GM12892 (cell line): ENCODE measurements at regions not wholly inside any gene's neighbourhood (a gene's known extent, or its start where the extent isn't known, plus 50 kb on each side); places are given as distances from the start of the nearest gene placed in this dataset.

Source experiments
- POLR2A ChIP-seq: IDR thresholded peaks from 2 replicates; pipeline ENCODE4 v1.6.1; 2011; ENCODE audit warnings: low read depth, low read length, control low read depth
- POLR2AphosphoS5 ChIP-seq: IDR thresholded peaks from 2 replicates; pipeline ENCODE4 v1.6.1; 2011; ENCODE audit warnings: low read depth, low read length, control low read depth
- TAF1 ChIP-seq: IDR thresholded peaks from 2 replicates; pipeline ENCODE4 v1.6.1; 2011; ENCODE audit warnings: low read depth, mild to moderate bottlenecking, control low read depth, low read length, borderline replicate concordance

DNA sequence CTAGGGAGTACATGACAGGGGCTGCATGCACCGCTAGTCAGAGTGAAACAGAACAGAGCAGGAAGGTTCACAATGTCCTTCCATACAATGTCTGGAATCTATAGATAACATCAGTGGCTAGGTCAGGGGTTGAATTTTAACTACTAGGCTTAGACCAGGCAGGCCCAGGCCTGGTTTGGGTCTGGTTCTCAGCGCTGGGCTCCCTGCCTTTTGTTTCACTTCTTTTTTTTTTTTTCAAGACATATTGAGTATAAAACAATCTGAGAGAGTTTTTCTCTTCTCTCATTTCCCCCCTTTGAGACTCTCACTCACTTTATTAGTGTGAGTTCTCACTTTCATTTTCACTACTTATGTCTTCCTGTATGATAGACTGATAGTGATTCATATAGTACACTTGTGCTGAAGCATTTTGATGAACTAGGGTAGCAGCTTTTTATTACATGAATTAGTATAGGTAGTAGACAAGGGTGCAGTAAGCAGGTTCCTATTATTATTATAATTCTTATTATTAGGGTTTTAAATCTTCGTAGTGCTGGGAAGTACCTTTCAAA, 120.0 kb upstream of the ZDHHC15 start:
- TF ChIP-seq POLR2A (no peak), TAF1 (no peak), POLR2AphosphoS5 (no peak)
